ENCODE measurements at regions not wholly inside any gene's neighbourhood (a gene's known extent, or its start where the extent isn't known, plus 50 kb on each side); places are given as distances from the start of the nearest gene placed in this dataset.

DNA sequence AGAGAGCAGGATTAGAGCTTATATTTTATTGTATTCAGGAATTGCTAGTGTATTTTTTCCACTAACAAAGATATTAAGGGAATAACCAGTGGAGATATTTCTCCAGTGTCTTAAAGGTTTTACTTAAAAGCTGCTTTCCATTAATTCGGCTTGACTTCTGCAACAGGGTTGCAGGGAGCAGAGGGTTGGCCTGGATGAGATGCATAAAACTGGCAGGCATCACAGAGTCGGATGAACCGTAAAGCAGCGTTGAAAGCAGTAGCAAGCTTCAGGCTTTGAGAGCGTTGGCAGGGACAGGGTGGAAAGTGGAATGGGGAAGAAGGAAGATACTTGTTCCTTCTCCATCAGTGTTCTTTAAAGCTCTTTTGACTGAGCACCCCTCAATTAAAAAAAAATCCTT is 237.2 kb downstream of the LMO4 start:
- no peak for DNase-seq

- no peak for DNase-seq
Measured at GRCh38 chr1:87568005-87568404, 239.3 kb downstream of the LMO4 start.

DNA sequence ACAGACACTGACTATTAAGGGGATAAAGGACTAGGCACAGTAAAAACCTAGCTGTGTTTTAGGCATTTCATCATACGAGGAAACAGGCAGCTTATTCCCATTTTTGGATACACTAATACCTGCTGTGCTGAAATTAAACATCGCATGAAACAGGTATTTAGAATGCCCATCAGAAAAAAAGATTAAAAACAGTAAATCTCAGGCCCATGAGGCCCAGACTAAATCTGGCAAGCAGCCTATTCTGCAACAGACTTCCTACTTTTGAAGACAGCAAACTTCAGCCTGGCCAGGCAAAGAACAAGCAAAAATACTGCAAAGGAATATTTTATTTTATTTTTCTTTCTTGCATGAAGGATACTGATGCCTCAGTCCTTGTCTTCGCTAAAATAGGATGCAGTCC is 240.2 kb downstream of the LMO4 start:
- no peak for DNase-seq

DNA sequence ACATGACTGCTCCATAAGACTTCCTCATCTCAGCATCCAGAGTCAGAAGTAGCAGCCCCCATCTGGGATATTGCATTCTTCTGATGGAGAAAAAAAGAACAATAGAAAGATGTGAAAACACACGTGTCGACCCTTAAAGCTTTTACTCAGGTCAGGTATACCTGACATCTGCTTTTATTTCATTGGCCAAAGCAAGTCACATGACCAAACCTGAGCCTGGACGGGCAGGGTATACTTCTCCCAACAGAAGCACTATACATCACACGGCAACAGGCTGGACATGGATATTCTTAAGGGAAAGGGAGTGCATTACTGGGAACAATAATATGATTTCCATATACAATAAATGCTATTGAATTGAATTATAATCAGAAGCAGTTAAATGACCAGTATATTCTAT is 243.3 kb downstream of the LMO4 start:
- DNase-seq, result no peak

DNA sequence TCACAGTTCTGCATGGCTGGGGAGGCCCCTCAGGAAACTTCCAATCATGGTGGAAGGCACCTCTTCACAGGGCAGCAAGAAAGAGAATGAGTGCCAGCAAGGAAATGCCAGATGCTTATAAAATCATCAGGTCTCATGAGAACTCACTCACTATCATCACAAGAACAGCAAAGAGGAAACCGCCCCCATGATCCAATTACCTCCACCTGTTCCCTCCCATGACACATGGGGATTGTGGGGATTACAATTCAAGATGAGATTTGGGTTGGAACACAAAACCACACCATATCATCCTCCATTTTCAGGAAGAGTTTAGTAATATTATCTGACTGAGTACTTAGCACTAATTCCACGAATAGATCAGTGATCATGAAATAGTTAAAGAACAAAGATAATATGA is 244.2 kb downstream of the LMO4 start:
- DNase-seq, result no peak

DNA sequence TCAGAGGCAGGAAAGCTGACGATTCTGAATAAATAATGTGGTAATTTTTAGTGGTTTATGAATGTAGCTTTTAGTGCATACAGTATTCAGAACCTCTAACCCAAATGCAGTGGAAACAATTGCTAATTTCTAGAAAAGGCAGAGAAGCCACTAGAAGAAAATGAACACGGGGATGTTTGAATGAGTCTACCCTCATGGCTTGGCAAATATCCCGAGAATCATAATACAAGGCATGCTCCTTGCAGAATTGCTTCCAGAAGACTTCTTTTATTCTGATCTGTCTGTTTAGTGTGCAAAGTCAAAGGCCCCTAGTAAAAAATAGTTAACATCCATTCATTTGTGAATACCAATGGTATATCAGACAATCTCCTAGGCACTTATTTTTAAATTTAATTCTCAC is 246.8 kb downstream of the LMO4 start:
- DNase-seq, result no peak

DNA sequence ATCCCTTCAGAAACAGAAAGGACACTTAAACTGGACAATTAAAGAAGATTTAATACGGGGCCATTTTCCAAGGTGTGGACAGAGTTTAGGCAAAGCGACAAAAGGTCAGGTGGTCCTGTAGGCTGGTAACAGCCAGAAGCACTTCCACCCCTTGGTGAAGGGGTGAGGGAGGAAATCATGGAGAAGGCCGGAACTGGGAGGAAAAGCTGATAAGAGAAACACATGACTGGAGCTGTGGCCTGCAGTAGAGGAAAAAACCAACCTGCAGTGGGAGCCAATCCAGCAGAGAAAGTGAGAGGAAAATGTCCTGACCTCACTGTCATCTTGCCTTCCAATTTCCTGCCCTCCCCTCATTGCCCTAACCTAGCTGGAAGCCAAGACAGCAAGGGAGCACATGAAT is 249.8 kb downstream of the LMO4 start:
- no peak for DNase-seq

GRCh38 chr1:87583459-87583858 is 254.8 kb downstream of the LMO4 start:
- no peak for DNase-seq

- no peak for DNase-seq
Measured at GRCh38 chr1:87584586-87584985, 255.9 kb downstream of the LMO4 start.

- no peak for DNase-seq
Measured at GRCh38 chr1:87586501-87586900, 257.8 kb downstream of the LMO4 start.

- no peak for DNase-seq
Measured at GRCh38 chr1:87588495-87588894, 259.8 kb downstream of the LMO4 start.

DNA sequence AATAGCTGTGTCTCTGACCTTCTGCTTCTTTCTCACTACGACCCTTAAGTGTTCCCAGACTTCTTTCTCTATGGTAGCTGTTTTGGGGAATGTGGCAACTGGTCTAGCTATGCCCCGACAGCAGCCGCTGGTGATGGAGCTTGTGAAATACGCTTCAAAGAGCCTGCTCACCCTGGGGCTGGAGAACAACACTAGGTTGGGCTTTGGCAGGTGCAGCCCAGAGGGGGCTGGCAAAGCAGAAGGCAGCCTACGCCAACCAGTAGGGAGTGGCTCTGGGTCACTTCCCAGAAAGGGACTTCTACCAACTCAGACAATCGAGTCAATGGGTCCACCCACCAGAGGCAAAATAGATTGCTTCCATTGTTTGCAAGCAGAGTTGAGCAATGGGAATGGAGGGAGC is 262.8 kb downstream of the LMO4 start:
- DNase-seq, result no peak

DNA sequence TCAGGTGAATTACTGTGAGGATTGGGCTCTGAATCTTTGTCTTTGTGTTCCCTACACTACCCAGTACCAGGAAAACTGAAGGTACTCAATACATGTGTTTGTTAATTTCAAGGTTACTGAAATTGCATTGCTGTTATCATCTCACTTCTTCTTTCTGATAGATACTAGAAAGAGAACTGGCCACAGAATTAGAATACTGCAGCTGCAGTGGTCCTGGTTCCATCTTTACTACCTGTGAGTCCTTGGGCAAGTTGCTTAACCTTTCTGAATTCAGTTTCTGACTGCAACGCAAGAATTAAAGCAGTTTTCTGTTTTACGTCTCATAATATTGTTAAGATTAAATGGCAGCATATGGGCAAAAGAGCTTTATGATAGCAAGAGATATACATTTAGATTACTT is 263.5 kb downstream of the LMO4 start:
- no peak for DNase-seq

- DNase-seq, result no peak
Measured at GRCh38 chr1:87594736-87595383, 266.2 kb downstream of the LMO4 start.

DNA sequence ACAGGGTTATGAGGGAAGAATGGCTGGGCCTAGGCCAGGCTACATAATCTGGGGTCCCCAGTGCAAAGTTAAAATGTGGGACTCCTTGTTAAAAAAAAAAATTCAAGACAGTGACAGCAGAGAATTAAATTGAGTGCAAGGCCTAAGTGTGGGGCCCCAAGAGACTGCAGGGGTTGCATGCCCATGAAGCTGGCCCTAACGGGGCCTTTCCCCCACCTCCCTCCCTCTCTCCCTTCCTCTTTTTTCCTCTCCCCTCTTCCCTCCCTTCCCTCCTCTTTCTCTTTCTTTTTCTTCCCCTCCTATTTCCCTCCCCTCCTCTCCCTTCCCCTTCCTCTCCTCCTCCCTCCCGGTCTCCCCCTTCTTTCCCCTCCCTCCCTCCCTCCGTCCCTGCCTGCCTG is 266.7 kb downstream of the LMO4 start:
- DNase-seq, result no peak

- no peak for DNase-seq
Measured at GRCh38 chr1:87598429-87598828, 269.7 kb downstream of the LMO4 start.

DNA sequence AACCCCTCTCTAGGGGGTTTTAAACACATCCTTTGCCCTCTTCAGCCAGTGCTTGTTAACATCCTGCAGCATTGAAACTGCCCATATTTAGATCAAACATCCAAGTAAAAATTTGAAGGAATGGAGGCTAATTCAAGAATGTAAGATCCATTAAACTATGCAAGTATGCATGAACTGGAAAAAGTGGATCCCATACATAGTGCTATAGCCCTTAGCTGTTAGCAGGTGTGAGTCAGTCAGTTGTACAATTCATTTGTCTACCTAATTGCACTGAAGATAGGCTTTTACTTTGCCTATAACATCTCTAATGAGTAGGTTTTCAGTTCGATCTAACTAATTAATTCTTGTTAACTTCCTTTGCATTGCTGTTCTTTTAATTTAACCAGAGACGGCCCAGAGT is 270.9 kb downstream of the LMO4 start:
- DNase-seq, result no peak

GRCh38 chr1:87600055-87600850 is 271.6 kb downstream of the LMO4 start:
- DNase-seq, result no peak

DNA sequence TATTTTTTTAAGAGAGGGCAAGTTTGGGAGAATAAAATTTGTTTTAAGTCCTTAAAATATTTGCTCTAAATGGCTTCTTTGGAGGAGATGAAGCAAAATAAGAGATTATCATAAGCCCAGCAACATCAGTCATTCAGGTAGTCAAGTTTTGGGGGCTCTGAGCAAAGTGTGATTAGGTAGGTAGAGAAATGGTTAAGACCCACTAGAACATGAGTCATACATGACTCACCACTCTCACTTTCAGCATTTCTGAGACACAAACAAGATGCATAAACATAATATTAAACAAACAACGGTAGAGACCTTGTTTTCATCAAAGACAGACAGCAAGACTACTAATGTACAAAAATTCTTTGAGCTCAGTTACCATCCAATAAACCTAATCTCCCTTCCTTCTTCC is 272.2 kb downstream of the LMO4 start:
- DNase-seq, result no peak

DNA sequence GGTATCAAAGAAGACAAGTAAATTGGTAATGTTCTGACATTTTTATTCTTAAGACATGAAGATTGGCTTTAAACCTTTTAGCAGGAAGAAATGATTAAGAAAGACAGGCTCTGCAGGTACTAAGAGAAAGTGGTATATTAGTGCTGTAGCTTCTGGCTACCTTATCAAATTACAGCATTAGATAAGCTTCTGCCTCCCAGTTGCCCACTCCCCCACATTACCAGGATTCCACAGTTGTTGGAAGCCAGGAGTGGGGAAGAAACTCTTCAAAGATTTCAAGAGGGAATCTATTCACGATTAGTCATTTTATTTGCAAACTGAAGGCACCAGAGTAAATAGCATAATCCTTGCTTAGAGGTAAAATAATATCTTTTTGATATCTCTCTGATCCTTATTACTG is 274.9 kb downstream of the LMO4 start:
- DNase-seq, result no peak

DNA sequence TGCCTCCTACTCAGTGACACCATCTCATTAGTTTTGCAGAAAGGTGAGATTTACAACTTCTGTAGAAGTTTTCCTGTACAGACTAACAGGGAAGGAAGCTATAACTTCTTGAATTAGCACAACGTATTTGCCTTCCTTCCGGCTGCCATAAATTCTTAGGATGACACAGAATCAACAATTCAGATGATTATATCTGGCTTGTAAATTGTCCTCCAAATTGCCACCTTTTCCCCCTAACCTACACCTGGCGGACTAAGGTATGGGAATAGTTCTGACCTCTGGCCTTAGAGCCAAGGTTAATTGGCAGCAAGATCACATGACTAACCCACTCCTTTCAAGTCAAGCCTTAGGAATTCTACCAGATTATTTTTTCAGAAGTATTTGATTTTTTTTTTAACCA is 284.3 kb downstream of the LMO4 start:
- no peak for DNase-seq

DNA sequence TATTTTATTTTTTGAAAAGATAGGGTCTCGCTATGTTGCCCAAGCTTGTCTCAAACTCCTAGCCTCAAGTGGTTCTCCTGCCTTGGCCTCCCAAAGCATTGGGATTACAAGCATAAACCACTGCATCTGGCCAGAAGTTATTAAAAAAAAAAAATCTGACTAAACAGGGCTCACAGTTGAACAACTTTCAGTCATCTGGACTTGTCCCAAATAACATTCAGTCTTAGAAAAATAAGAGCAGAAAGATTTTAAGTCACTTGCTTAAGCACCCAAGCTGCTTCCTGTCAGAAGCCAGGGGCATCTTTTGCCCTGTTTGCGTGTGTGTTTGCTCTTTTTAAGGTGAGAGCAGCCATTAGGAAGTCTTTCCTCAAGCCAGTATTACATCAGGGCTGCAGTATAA is 286.8 kb downstream of the LMO4 start:
- no peak for DNase-seq

DNA sequence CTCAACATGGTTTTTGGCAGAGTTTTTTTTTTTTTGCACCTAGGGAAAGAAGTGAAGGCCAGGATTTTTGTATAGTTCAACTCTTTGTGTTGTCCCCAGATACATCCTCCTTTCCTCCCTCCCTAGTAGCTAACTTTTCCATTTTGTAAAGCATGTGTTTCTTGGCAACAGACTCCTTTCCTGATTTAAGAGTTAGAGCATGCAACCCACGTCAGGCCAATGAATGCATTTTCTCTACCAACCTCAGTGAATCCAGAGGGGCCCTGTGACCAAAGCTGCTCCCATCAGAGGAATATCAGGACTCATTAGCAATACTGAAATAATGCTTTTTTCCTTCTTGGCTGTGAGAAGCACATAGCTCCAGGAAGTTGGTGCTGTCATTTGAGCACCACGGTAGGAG is 287.2 kb downstream of the LMO4 start:
- no peak for DNase-seq

DNA sequence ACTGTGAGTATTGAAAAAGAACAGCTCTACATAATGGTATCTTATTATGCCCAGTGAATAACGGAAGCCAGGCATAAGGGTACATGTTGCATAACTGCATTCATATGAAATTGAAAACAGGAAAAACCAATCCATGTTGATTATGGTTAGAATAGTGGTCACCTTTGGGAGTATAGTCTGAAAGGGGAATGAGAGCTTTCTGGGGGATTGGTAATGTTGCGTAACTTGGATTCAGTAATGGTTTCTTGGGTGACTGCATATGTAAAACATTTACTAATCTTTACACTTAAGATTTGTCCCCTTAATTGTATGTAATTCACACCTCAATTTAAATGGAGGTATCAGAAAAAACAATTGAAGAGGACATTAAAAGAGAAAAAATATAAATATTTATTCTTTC is 292.1 kb downstream of the LMO4 start:
- no peak for DNase-seq

GRCh38 chr1:87629673-87630072 is 301.0 kb downstream of the LMO4 start:
- DNase-seq, result no peak
